Peyer's patch (tissue), 4 donors: ENCODE measurements at regions not wholly inside any gene's neighbourhood (a gene's known extent, or its start where the extent isn't known, plus 50 kb on each side); places are given as distances from the start of the nearest gene placed in this dataset.

Experiments used
- DNase-seq, 3 donors: peaks; one replicate each; pipeline ENCODE4 v3.0.0-alpha.2; 2017 to 2019
- H3K27ac ChIP-seq, 4 donors: fragments of 200-600 bp; sonication (generic); one replicate each; pipeline ENCODE4 v1.5.1; 2016 to 2019
- H3K27me3 ChIP-seq, 2 donors: fragments of 200-600 bp; sonication (generic); one replicate each; pipeline ENCODE4 v1.5.1; 2019
- H3K36me3 ChIP-seq, 3 donors: fragments of 200-600 bp; sonication (generic); one replicate each; pipeline ENCODE4 v1.5.1; 2016 to 2019
- H3K4me1 ChIP-seq, 4 donors: fragments of 200-600 bp; sonication (generic); one replicate each; pipeline ENCODE4 v1.5.1; 2016 to 2019
- H3K4me3 ChIP-seq, 4 donors: fragments of 200-600 bp; sonication (generic); 1 replicate in 3 of 4; 2 replicates in 1 of 4; pipeline ENCODE4 v1.5.1; 2016 to 2019; ENCODE audit warnings: mild to moderate bottlenecking in 1 of 4
- H3K9me3 ChIP-seq, 4 donors: fragments of 200-600 bp; sonication (generic); one replicate each; pipeline ENCODE4 v1.5.1; 2016 to 2019; ENCODE audit warnings: mild to moderate bottlenecking in 1 of 4
- CTCF ChIP-seq, 6 experiments: fragments of 450-650 bp in 4 of 6; fragments of 200-600 bp in 2 of 6; sonication (generic) in 1 of 6; IDR thresholded peaks; one replicate each; pipeline ENCODE4 v1.5.1; 2017 to 2019; ENCODE audit warnings: antibody characterized with exemption in 6 of 6, mild to moderate bottlenecking in 3 of 6, moderate library complexity in 1 of 6
- POLR2A ChIP-seq, 2 donors: fragments of 450-650 bp; IDR thresholded peaks; one replicate each; pipeline ENCODE4 v1.5.1; 2017; ENCODE audit warnings: antibody characterized with exemption in 2 of 2, mild to moderate bottlenecking in 2 of 2, moderate library complexity in 2 of 2

- H3K4me3 ChIP-seq: no peak overlapping the region
- no peaks in the 10 kb centered on the region for H3K36me3 ChIP-seq
- no peaks in the 10 kb centered on the region for H3K27me3 ChIP-seq
- TF ChIP-seq CTCF (IDR thresholded peaks at IDR 0.05) (no peak), POLR2A (IDR thresholded peaks at IDR 0.05) (no peak)
- no peak for DNase-seq
- H3K9me3 ChIP-seq: no peaks in the 10 kb centered on the region
- no peak overlapping the region for H3K27ac ChIP-seq
- H3K4me1 ChIP-seq: no peaks in the 10 kb centered on the region
Observed at GRCh38 chr9:82581935-82582334, 481.0 kb downstream of the RASEF start.

GRCh38 chr9:82582693-82583092 is 480.2 kb downstream of the RASEF start:
- Histone ChIP-seq H3K4me3 (no peak overlapping the region), H3K27ac (no peak overlapping the region), H3K4me1 (no peaks in the 10 kb centered on the region), H3K9me3 (no peaks in the 10 kb centered on the region), H3K27me3 (no peaks in the 10 kb centered on the region), H3K36me3 (no peaks in the 10 kb centered on the region)
- TF ChIP-seq CTCF (IDR thresholded peaks at IDR 0.05) (no peak), POLR2A (IDR thresholded peaks at IDR 0.05) (no peak)
- DNase-seq: no peak

GRCh38 chr9:82583524-82583923 is 479.4 kb downstream of the RASEF start:
- Histone ChIP-seq H3K27me3 (no peaks in the 10 kb centered on the region), H3K36me3 (no peaks in the 10 kb centered on the region), H3K9me3 (no peaks in the 10 kb centered on the region), H3K27ac (no peak overlapping the region), H3K4me1 (peaks cover 0 to 4% (median 0%) of the 10 kb centered on the region in 4 donors), H3K4me3 (no peak overlapping the region)
- TF ChIP-seq CTCF (IDR thresholded peaks at IDR 0.05) (no peak), POLR2A (IDR thresholded peaks at IDR 0.05) (no peak)
- no peak for DNase-seq

- Histone ChIP-seq H3K4me3 (no peak overlapping the region), H3K4me1 (peaks cover 0 to 5% (median 0%) of the 10 kb centered on the region in 4 donors), H3K36me3 (no peaks in the 10 kb centered on the region), H3K9me3 (no peaks in the 10 kb centered on the region), H3K27me3 (no peaks in the 10 kb centered on the region), H3K27ac (no peak overlapping the region)
- DNase-seq: no peak
- TF ChIP-seq CTCF (IDR thresholded peaks at IDR 0.05) (no peak), POLR2A (IDR thresholded peaks at IDR 0.05) (no peak)
Observed at GRCh38 chr9:82584349-82584863, 478.5 kb downstream of the RASEF start.

GRCh38 chr9:82586918-82587356 is 476.0 kb downstream of the RASEF start:
- Histone ChIP-seq H3K4me1 (peaks cover 0 to 5% (median 0%) of the 10 kb centered on the region in 4 donors), H3K27me3 (no peaks in the 10 kb centered on the region), H3K36me3 (no peaks in the 10 kb centered on the region)

More at GRCh38 chr9:82586918-82587356, 476.0 kb downstream of the RASEF start:
- Histone ChIP-seq H3K4me3 (no peak overlapping the region), H3K9me3 (no peaks in the 10 kb centered on the region), H3K27ac (no peak overlapping the region)
- no peak for DNase-seq
- TF ChIP-seq POLR2A (IDR thresholded peaks at IDR 0.05) (no peak), CTCF (IDR thresholded peaks at IDR 0.05) (no peak)
